ENCODE measurements at regions not wholly inside any gene's neighbourhood (a gene's known extent, or its start where the extent isn't known, plus 50 kb on each side); places are given as distances from the start of the nearest gene placed in this dataset.

GRCh38 chr17:72405662-72406230, 284.9 kb downstream of the SOX9 start (continued):
- TF ChIP-seq CREB1 (CRISPR knock-in tag; IDR thresholded peaks at IDR 0.05; ENCODE audit: low read depth) (no peak), STAT1 (IDR thresholded peaks at IDR 0.05; ENCODE audit: unreplicated experiment) (no peak), REST (IDR thresholded peaks at IDR 0.05; ENCODE audit: unreplicated experiment) (no peak), POLR2AphosphoS5 (IDR thresholded peaks at IDR 0.05; ENCODE audit: low read depth) (no peak), CTCF (conservative IDR thresholded peaks at IDR 0.05; ENCODE audit: low read depth in 2 of 2) (no peak), NANOG (IDR thresholded peaks at IDR 0.05; ENCODE audit: borderline replicate concordance) (no peak), EZH2 (IDR thresholded peaks at IDR 0.05; ENCODE audit: low read depth, unreplicated experiment) (no peak), ETS1 (IDR thresholded peaks at IDR 0.05) (no peak)

- Histone ChIP-seq H3K4me1 (ENCODE audit: insufficient read depth) (no peaks in the 10 kb centered on the region), H3K79me2 (replicated peaks; ENCODE audit: insufficient read depth) (no peaks in the 10 kb centered on the region), H2AFZ (no peak overlapping the region), H4K20me1 (replicated peaks; ENCODE audit: insufficient read depth) (no peaks in the 10 kb centered on the region), H3F3A (replicated peaks; ENCODE audit: low read depth) (no peaks in the 10 kb centered on the region), H3K36me3 (ENCODE audit: insufficient read depth) (no peaks in the 10 kb centered on the region), H3K27ac (ENCODE audit: low read depth) (no peak overlapping the region), H3K27me3 (ENCODE audit: insufficient read depth) (peaks cover 24% of the 10 kb centered on the region), H3K4me3 (no peak overlapping the region), H3K9me2 (ENCODE audit: insufficient read depth) (0 out of 2 replicates have a peak, but pooled peaks cover 3% of the 10 kb centered on the region), H3K4me2 (no peak overlapping the region)
- no peak overlapping the region for H3K4me3 Mint-ChIP-seq
- 0 out of 3 replicates have a peak, but pooled peaks cover 3% of the 10 kb centered on the region for H3K36me3 Mint-ChIP-seq (ENCODE audit: low read depth)
- peaks cover 48% of the 10 kb centered on the region for H3K27me3 Mint-ChIP-seq (ENCODE audit: insufficient read depth, low read depth, poor library complexity)
- H3K9me3 Mint-ChIP-seq = no peaks in the 10 kb centered on the region; the same call in 2 of the 3 replicates
- peaks cover 19% of the 10 kb centered on the region for H3K4me1 Mint-ChIP-seq
- no peak overlapping the region for H3K27ac Mint-ChIP-seq
- DNase-seq (ENCODE audit: low spot score) (no peak), ATAC-seq (no peak)
- TF ChIP-seq EZH2 (IDR thresholded peaks at IDR 0.05; ENCODE audit: low read depth, unreplicated experiment) (no peak), EZH2phosphoT487 (IDR thresholded peaks at IDR 0.05; ENCODE audit: unreplicated experiment) (no peak), ZNF331 (CRISPR knock-in tag; IDR thresholded peaks at IDR 0.05; ENCODE audit: low read depth) (no peak), POLR2AphosphoS5 (IDR thresholded peaks at IDR 0.05; ENCODE audit: low read depth) (no peak), NANOG (IDR thresholded peaks at IDR 0.05; ENCODE audit: borderline replicate concordance) (no peak), ZNF462 (CRISPR knock-in tag; IDR thresholded peaks at IDR 0.05) (no peak), JUNB (IDR thresholded peaks at IDR 0.05; ENCODE audit: unreplicated experiment) (no peak), CREB1 (CRISPR knock-in tag; IDR thresholded peaks at IDR 0.05; ENCODE audit: low read depth) (no peak)
Observed at GRCh38 chr17:72406498-72406897, 285.7 kb downstream of the SOX9 start.

All from GM23338 (cell line).